GM23338 (cell line): ENCODE measurements at regions not wholly inside any gene's neighbourhood (a gene's known extent, or its start where the extent isn't known, plus 50 kb on each side); places are given as distances from the start of the nearest gene placed in this dataset.
"Not testable (repeated sequence)": the region's sequence is repeated elsewhere in the genome, so short reads cannot be mapped to it uniquely, and the experiment has no call there.

Experiments used
- ATAC-seq: fragments of 200-7000 bp; cut with Tn5 transposase; 3 replicates; pipeline ENCODE4 v1.9.1; 2020
- DNase-seq: peaks from one replicate; pipeline ENCODE4 v3.0.0-alpha.2; 2015; ENCODE audit warnings: low spot score
- H2AFZ ChIP-seq: fragments of 200-600 bp; sonication (generic); 2 replicates; pipeline ENCODE4 v1.8.0; 2016; ENCODE audit warnings: antibody characterized with exemption, mild to moderate bottlenecking, moderate library complexity
- H3F3A ChIP-seq: fragments of 200-600 bp; sonication (generic); replicated peaks from 2 replicates; pipeline ENCODE4 v1.8.0; 2017; ENCODE audit warnings: antibody characterized with exemption, mixed run types, low read depth
- H3K27ac ChIP-seq: fragments of 200-600 bp; sonication (generic); 2 replicates; pipeline ENCODE4 v1.6.1; 2016; ENCODE audit warnings: low read depth
- H3K27me3 ChIP-seq: fragments of 200-600 bp; sonication (generic); 2 replicates; pipeline ENCODE4 v1.8.0; 2016; ENCODE audit warnings: mild to moderate bottlenecking, mixed run types, moderate library complexity; ENCODE audit not compliant: insufficient read depth
- H3K36me3 ChIP-seq: fragments of 200-600 bp; sonication (generic); 2 replicates; pipeline ENCODE4 v1.8.0; 2016; ENCODE audit warnings: mild to moderate bottlenecking; ENCODE audit not compliant: insufficient read depth
- H3K4me1 ChIP-seq: fragments of 200-600 bp; sonication (generic); 2 replicates; pipeline ENCODE4 v1.8.0; 2016; ENCODE audit warnings: mild to moderate bottlenecking, moderate library complexity; ENCODE audit not compliant: insufficient read depth
- H3K4me2 ChIP-seq: fragments of 200-600 bp; sonication (generic); 2 replicates; pipeline ENCODE4 v1.7.1; 2017; ENCODE audit warnings: mixed run types
- H3K4me3 ChIP-seq: fragments of 200-600 bp; sonication (generic); 2 replicates; pipeline ENCODE4 v1.6.1; 2016; ENCODE audit warnings: mixed run types
- H3K79me2 ChIP-seq: fragments of 200-600 bp; sonication (generic); replicated peaks from 2 replicates; pipeline ENCODE4 v1.8.0; 2017; ENCODE audit warnings: mild to moderate bottlenecking; ENCODE audit not compliant: insufficient read depth
- H3K9me2 ChIP-seq: fragments of 200-600 bp; sonication (generic); 2 replicates; pipeline ENCODE4 v1.8.0; 2017; ENCODE audit not compliant: insufficient read depth
- H4K20me1 ChIP-seq: fragments of 200-600 bp; sonication (generic); replicated peaks from 2 replicates; pipeline ENCODE4 v1.8.0; 2017; ENCODE audit warnings: mild to moderate bottlenecking; ENCODE audit not compliant: insufficient read depth
- H3K27ac Mint-ChIP-seq: 2 replicates; pipeline ENCODE4 v1.8.0; 2020; ENCODE audit warnings: inconsistent platforms, mild to moderate bottlenecking, moderate library complexity, mixed read lengths
- H3K27me3 Mint-ChIP-seq: 3 replicates; pipeline ENCODE4 v1.8.0; 2022; ENCODE audit warnings: low read depth, mild to moderate bottlenecking, moderate library complexity, mixed read lengths, inconsistent platforms; ENCODE audit not compliant: insufficient read depth, poor library complexity
- H3K36me3 Mint-ChIP-seq: 3 replicates; pipeline ENCODE4 v1.8.0; 2021; ENCODE audit warnings: low read depth, mild to moderate bottlenecking, inconsistent platforms, moderate library complexity, mixed read lengths
- H3K4me1 Mint-ChIP-seq: 3 replicates; pipeline ENCODE4 v1.8.0; 2020; ENCODE audit warnings: mild to moderate bottlenecking, inconsistent platforms, mixed read lengths
- H3K4me3 Mint-ChIP-seq: 3 replicates; pipeline ENCODE4 v1.8.0; 2021; ENCODE audit warnings: moderate library complexity, mild to moderate bottlenecking, inconsistent platforms, mixed read lengths
- H3K9me3 Mint-ChIP-seq: 3 replicates; pipeline ENCODE4 v1.8.0; 2020; ENCODE audit warnings: moderate library complexity, mild to moderate bottlenecking, inconsistent platforms, mixed read lengths
- CREB1 ChIP-seq: fragments of 250-450 bp; sonication (Bioruptor Pico); IDR thresholded peaks from 2 replicates; pipeline ENCODE4 v1.5.0; 2020; ENCODE audit warnings: low read depth, mild to moderate bottlenecking, moderate library complexity
- CTCF ChIP-seq, 2 experiments: fragments of 200-600 bp in 1 of 2; sonication (generic) in 1 of 2; conservative IDR thresholded peaks; 2 replicates each; pipeline versions ENCODE4 v1.5.1 to v1.6.1; 2016 to 2017; ENCODE audit warnings: antibody characterized with exemption in 2 of 2, low read depth in 2 of 2, mild to moderate bottlenecking in 2 of 2, moderate library complexity in 1 of 2
- NANOG ChIP-seq: IDR thresholded peaks from 2 replicates; pipeline ENCODE4 v1.6.1; 2016; ENCODE audit warnings: antibody characterized with exemption, borderline replicate concordance
- REST ChIP-seq: IDR thresholded peaks from one replicate; pipeline ENCODE4 v1.6.1; 2018; ENCODE audit warnings: antibody characterized with exemption; ENCODE audit not compliant: unreplicated experiment
- ZNF114 ChIP-seq: fragments of 250-450 bp; sonication (Bioruptor Pico); IDR thresholded peaks from 2 replicates; pipeline ENCODE4 v1.5.0; 2020; ENCODE audit warnings: mild to moderate bottlenecking, moderate library complexity

GRCh38 chr1:30097851-30098250 is 625.5 kb downstream of the MATN1 start:
- H3K27me3 ChIP-seq, ATAC-seq, H3K79me2 ChIP-seq, H3F3A ChIP-seq, H3K36me3 Mint-ChIP-seq, H4K20me1 ChIP-seq, DNase-seq, H3K9me2 ChIP-seq, H3K4me2 ChIP-seq, H3K4me1 ChIP-seq, H3K4me3 ChIP-seq, H3K36me3 ChIP-seq, H3K4me3 Mint-ChIP-seq, H2AFZ ChIP-seq, H3K27ac Mint-ChIP-seq, H3K4me1 Mint-ChIP-seq, H3K27ac ChIP-seq, H3K27me3 Mint-ChIP-seq: not testable (repeated sequence)
- peaks cover 14% of the 10 kb centered on the region for H3K9me3 Mint-ChIP-seq

GRCh38 chr1:30095451-30096025 is 627.8 kb downstream of the MATN1 start:
- Histone ChIP-seq H3F3A (no peaks in the 10 kb centered on the region), H3K27me3 (no peaks in the 10 kb centered on the region), H3K4me3 (no peak overlapping the region), H3K79me2 (no peaks in the 10 kb centered on the region), H4K20me1 (no peaks in the 10 kb centered on the region), H3K27ac (no peak overlapping the region), H2AFZ (no peak overlapping the region), H3K4me1 (no peaks in the 10 kb centered on the region), H3K4me2 (no peak overlapping the region), H3K36me3 (no peaks in the 10 kb centered on the region), H3K9me2 (no peaks in the 10 kb centered on the region)
- ATAC-seq (no peak), DNase-seq (no peak)
- H3K27me3 Mint-ChIP-seq = peaks cover 6% of the 10 kb centered on the region
- H3K36me3 Mint-ChIP-seq = peaks cover 23% of the 10 kb centered on the region
- no peak overlapping the region for H3K27ac Mint-ChIP-seq
- TF ChIP-seq ZNF114 = no peak
- TF ChIP-seq NANOG = no peak
- TF ChIP-seq CREB1 (CRISPR knock-in tag) = no peak
- TF ChIP-seq REST = no peak
- TF ChIP-seq CTCF (conservative IDR thresholded peaks at IDR 0.05; ENCODE audit: low read depth in 2 of 2) = no peak
- H3K4me1 Mint-ChIP-seq = no peaks in the 10 kb centered on the region; the same call in 2 of the 3 replicates
- no peak overlapping the region for H3K4me3 Mint-ChIP-seq
- peaks cover 36% of the 10 kb centered on the region for H3K9me3 Mint-ChIP-seq
